ENCODE measurements at regions not wholly inside any gene's neighbourhood (a gene's known extent, or its start where the extent isn't known, plus 50 kb on each side); places are given as distances from the start of the nearest gene placed in this dataset.

DNA sequence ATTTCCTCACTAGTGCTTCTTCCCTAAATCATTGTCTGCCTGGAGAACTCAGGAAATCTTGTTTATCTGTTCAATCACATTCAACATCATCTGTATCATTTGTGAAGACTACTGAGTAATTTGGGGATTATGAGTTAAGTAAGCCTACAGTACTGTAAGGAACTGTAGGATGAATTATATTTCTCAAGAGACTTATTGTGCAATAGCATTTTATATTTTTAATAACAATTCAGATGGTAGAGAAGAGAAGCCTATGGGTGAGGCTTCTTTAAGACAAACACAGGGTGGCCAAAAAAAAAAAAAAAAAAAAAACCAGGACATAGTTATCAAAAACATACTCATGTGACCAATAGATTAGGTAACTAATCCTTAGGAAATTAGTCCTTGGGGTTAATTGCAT is 282.7 kb downstream of the FAM181B start:
- H3K4me3 ChIP-seq, result no peak overlapping the region
- TF ChIP-seq, protein P1, sequence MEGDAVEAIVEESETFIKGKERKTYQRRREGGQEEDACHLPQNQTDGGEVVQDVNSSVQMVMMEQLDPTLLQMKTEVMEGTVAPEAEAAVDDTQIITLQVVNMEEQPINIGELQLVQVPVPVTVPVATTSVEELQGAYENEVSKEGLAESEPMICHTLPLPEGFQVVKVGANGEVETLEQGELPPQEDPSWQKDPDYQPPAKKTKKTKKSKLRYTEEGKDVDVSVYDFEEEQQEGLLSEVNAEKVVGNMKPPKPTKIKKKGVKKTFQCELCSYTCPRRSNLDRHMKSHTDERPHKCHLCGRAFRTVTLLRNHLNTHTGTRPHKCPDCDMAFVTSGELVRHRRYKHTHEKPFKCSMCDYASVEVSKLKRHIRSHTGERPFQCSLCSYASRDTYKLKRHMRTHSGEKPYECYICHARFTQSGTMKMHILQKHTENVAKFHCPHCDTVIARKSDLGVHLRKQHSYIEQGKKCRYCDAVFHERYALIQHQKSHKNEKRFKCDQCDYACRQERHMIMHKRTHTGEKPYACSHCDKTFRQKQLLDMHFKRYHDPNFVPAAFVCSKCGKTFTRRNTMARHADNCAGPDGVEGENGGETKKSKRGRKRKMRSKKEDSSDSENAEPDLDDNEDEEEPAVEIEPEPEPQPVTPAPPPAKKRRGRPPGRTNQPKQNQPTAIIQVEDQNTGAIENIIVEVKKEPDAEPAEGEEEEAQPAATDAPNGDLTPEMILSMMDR (IDR thresholded peaks at IDR 0.05; ENCODE audit: low read depth, low read length), result no peak
- no peaks in the 10 kb centered on the region for H3K36me3 ChIP-seq
- DNase-seq (ENCODE audit: low read depth in 1 of 2, low spot score in 1 of 2), result no peak
- H3K27ac ChIP-seq, result no peak overlapping the region
- no peaks in the 10 kb centered on the region for H3K9me3 ChIP-seq (ENCODE audit: low read depth)
- H3K4me1 ChIP-seq (ENCODE audit: low read depth), result no peaks in the 10 kb centered on the region
- H3K27me3 ChIP-seq, result no peaks in the 10 kb centered on the region

DNA sequence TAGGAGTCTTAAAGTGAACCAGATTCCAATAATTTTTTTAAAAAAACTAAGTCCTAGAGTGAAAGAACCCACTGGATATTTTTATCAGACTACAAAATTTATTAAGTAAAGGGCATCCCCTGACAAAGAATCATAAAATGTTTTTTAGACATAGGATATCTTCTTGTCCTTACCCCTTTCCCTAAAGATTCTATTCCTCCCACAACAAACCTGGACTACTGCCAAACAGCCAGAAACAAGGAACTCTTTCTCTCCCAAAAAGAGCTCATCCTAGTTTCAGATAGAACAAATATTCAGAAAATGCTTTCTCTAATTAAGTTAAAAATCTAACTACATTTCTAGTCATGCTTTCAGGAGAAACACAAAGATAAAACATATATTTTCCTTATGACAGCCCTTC is 327.1 kb downstream of the FAM181B start:
- no peak for DNase-seq (ENCODE audit: low read depth in 1 of 2, low spot score in 1 of 2)
- H3K27ac ChIP-seq, result no peak overlapping the region
- TF ChIP-seq, protein P1 (IDR thresholded peaks at IDR 0.05; ENCODE audit: low read depth, low read length), result no peak

DNA sequence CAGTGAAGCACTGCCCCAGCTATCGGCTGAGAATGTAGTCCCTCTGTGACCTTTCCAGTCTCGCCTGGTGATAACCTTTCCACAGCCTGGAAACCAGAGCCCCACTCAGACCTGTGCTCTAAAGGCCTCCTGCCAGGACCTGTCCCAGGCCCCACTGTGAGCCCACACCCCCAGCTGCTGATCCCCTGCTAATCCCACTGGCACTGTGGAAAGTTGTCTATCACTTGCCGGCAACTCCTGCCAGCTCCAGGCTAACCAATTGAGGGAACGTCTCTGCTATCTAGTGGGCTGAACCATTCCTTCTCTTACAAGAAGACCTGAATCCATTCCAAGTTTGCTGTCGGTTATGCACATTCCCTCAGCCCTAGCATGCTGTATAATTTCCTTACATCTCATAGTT is 328.2 kb downstream of the FAM181B start:
- TF ChIP-seq, protein P1 (IDR thresholded peaks at IDR 0.05; ENCODE audit: low read depth, low read length), result no peak
- no peak overlapping the region for H3K4me3 ChIP-seq
- peak in 1 of 2 donors; percentile 42 for DNase-seq (ENCODE audit: low read depth in 1 of 2, low spot score in 1 of 2)
- no peak overlapping the region for H3K27ac ChIP-seq
- no peaks in the 10 kb centered on the region for H3K27me3 ChIP-seq
- H3K4me1 ChIP-seq (ENCODE audit: low read depth), result no peaks in the 10 kb centered on the region
- H3K36me3 ChIP-seq, result no peaks in the 10 kb centered on the region
- no peaks in the 10 kb centered on the region for H3K9me3 ChIP-seq (ENCODE audit: low read depth)

More for the DNA sequence above, 327.1 kb downstream of the FAM181B start:
- no peaks in the 10 kb centered on the region for H3K9me3 ChIP-seq (ENCODE audit: low read depth)
- H3K36me3 ChIP-seq, result no peaks in the 10 kb centered on the region
- no peaks in the 10 kb centered on the region for H3K27me3 ChIP-seq
- no peak overlapping the region for H3K4me3 ChIP-seq
- no peaks in the 10 kb centered on the region for H3K4me1 ChIP-seq (ENCODE audit: low read depth)

DNA sequence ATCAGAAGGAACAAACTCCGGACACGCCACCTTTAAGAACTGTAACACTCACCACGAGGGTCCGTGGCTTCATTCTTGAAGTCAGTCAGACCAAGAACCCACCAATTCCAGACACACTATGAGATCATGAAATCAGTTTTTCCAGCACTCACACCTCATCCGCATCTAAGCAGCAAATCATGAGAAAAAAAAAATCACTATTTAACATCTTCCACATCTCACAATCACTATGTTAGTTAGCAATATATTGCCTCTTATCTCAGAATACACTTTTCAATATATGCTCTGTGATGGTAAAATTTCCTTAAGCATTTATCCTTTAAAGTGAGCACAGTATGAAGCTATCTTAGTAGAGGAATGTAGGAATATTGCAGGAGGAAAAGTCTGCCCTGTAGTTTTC is 328.7 kb downstream of the FAM181B start:
- TF ChIP-seq, protein P1 (IDR thresholded peaks at IDR 0.05; ENCODE audit: low read depth, low read length), result no peak
- no peaks in the 10 kb centered on the region for H3K27me3 ChIP-seq
- no peaks in the 10 kb centered on the region for H3K36me3 ChIP-seq
- H3K4me1 ChIP-seq (ENCODE audit: low read depth), result no peaks in the 10 kb centered on the region
- DNase-seq (ENCODE audit: low read depth in 1 of 2, low spot score in 1 of 2), result no peak
- H3K9me3 ChIP-seq (ENCODE audit: low read depth), result no peaks in the 10 kb centered on the region
- H3K27ac ChIP-seq, result no peak overlapping the region
- H3K4me3 ChIP-seq, result no peak overlapping the region

DNA sequence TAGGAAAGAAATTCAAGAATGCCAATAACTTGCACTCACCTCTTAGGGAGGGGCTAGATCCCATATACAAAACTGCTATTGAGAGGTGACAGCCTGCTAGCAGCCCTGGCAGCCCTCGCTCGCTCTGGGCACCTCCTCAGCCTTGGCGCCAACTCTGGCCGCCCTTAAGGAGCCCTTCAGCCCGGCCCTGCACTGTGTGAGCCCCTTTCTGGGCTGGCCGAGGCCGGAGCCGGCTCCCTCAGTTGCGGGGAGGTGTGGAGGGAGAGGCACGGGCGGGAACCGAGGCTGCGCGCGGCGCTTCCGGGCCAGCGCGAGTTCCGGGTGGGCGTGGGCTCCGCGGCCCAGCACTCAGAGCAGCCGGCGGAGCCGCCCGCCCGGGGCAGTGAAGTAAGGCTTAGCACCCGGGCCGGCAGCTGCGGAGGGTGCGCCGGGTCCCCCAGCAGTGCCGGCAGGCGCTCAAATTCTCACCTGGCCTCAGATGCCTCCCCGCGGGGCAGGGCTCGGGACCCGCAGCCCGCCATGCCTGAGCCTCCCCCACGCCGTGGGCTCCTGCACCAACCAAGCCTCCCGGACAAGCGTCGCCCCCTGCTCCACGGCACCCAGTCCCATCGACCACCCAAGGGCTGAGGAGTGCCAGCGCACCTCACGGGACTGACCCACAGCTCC is 329.9 kb downstream of the FAM181B start:
- no peaks in the 10 kb centered on the region for H3K27me3 ChIP-seq
- no peak overlapping the region for H3K27ac ChIP-seq
- TF ChIP-seq, protein P1 (IDR thresholded peaks at IDR 0.05; ENCODE audit: low read depth, low read length), result no peak
- no peak for DNase-seq (ENCODE audit: low read depth in 1 of 2, low spot score in 1 of 2)
- H3K36me3 ChIP-seq, result no peaks in the 10 kb centered on the region
- no peak overlapping the region for H3K4me3 ChIP-seq
- no peaks in the 10 kb centered on the region for H3K9me3 ChIP-seq (ENCODE audit: low read depth)
- H3K4me1 ChIP-seq (ENCODE audit: low read depth), result no peaks in the 10 kb centered on the region
